Panc1 (cell line): ENCODE measurements at regions not wholly inside any gene's neighbourhood (a gene's known extent, or its start where the extent isn't known, plus 50 kb on each side); places are given as distances from the start of the nearest gene placed in this dataset.

Source experiments
- ATAC-seq: fragments of 200-7000 bp; cut with Tn5 transposase; 2 replicates; pipeline ENCODE4 v1.9.1; 2020; ENCODE audit warnings: mild to moderate bottlenecking, moderate library complexity
- BruUV-seq: library from RNA; stranded (reverse); fragments of 400-500 nt; replicated peaks from 2 replicates; lab custom pipeline; 2021; lab: Mats Ljungman, UMichigan
- CTCF ChIA-PET: fragments of 300-600 bp; sonication (Branson Sonifier 250); formaldehyde crosslinking; loops from one replicate; lab custom pipeline; 2022; ENCODE audit warnings: antibody characterized with exemption; lab: Charles Lee
- POLR2A ChIA-PET: fragments of 300-600 bp; sonication (Branson Sonifier 250); formaldehyde crosslinking; loops from one replicate; lab custom pipeline; 2022; ENCODE audit warnings: antibody characterized with exemption; lab: Charles Lee
- DNase-seq: peaks from one replicate; pipeline ENCODE4 v3.0.0-alpha.2; 2010; ENCODE audit warnings: low read depth, low spot score
- H3K27ac ChIP-seq: 2 replicates; pipeline ENCODE4 v1.5.1; 2011; ENCODE audit warnings: mild to moderate bottlenecking, low read length, inconsistent platforms
- H3K27me3 ChIP-seq: fragments of 200-500 bp; sonication (Bioruptor generic); 2 replicates; pipeline ENCODE4 v1.6.0; 2014; ENCODE audit warnings: low read length, inconsistent platforms; ENCODE audit not compliant: control insufficient read depth, insufficient read depth
- H3K36me3 ChIP-seq: fragments of 200-500 bp; sonication (Bioruptor generic); 2 replicates; pipeline ENCODE4 v1.5.1; 2014; ENCODE audit warnings: inconsistent platforms, mild to moderate bottlenecking, low read length, moderate library complexity; ENCODE audit not compliant: control insufficient read depth, insufficient read depth
- H3K4me1 ChIP-seq: 2 replicates; pipeline ENCODE4 v1.5.1; 2011; ENCODE audit warnings: inconsistent platforms, mild to moderate bottlenecking, low read length, moderate library complexity; ENCODE audit not compliant: control insufficient read depth, insufficient read depth
- H3K4me3 ChIP-seq, 2 experiments: 2 replicates each; pipeline ENCODE4 v1.5.1; 2011 to 2012; ENCODE audit warnings: low read depth in 2 of 2, low read length in 2 of 2, mild to moderate bottlenecking in 2 of 2, inconsistent platforms in 1 of 2, moderate library complexity in 1 of 2
- H3K9me3 ChIP-seq: fragments of 200-500 bp; sonication (Bioruptor generic); 2 replicates; pipeline ENCODE4 v1.5.1; 2014; ENCODE audit warnings: low read depth, mild to moderate bottlenecking, inconsistent platforms, low read length, moderate library complexity; ENCODE audit not compliant: control insufficient read depth, insufficient read depth
- POLR2AphosphoS5 ChIP-seq: IDR thresholded peaks from 2 replicates; pipeline ENCODE4 v1.6.1; 2012; ENCODE audit warnings: mild to moderate bottlenecking, low read depth, low read length, moderate library complexity
- SIN3A ChIP-seq: IDR thresholded peaks from 2 replicates; pipeline ENCODE4 v1.6.1; 2012; ENCODE audit warnings: low read depth, mild to moderate bottlenecking, low read length, moderate library complexity, borderline replicate concordance; ENCODE audit not compliant: insufficient read depth
- TCF7L2 ChIP-seq: IDR thresholded peaks from 2 replicates; pipeline ENCODE4 v1.6.1; 2011; ENCODE audit warnings: mild to moderate bottlenecking, low read depth, low read length, inconsistent platforms
- in situ Hi-C: cut with HindIII; loops from 2 replicates; pipeline ENCODE4 v1.10.0; 2016; ENCODE audit warnings: low sequenced_read_pairs, low pct_unique_long_range_greater_than_20kb
- intact Hi-C: fragments of 100-400 bp; cut with micrococcal nuclease; formaldehyde crosslinking; loops from one replicate; pipeline ENCODE4 v1.10.0; 2022; ENCODE audit not compliant: unreplicated experiment
- TF ChIP-seq, protein P1 (sequence below): fragments of 450-650 bp; IDR thresholded peaks from 2 replicates; pipeline ENCODE4 v1.5.1; 2017; ENCODE audit warnings: mild to moderate bottlenecking
- TF ChIP-seq, protein P2 (sequence below), 2 experiments: IDR thresholded peaks; 2 replicates each; pipeline ENCODE4 v1.6.1; 2011 to 2012; ENCODE audit warnings: low read depth in 2 of 2, control low read depth in 1 of 2, low read length in 1 of 2, mild to moderate bottlenecking in 1 of 2, moderate library complexity in 1 of 2; ENCODE audit not compliant: insufficient read depth in 1 of 2

DNA sequence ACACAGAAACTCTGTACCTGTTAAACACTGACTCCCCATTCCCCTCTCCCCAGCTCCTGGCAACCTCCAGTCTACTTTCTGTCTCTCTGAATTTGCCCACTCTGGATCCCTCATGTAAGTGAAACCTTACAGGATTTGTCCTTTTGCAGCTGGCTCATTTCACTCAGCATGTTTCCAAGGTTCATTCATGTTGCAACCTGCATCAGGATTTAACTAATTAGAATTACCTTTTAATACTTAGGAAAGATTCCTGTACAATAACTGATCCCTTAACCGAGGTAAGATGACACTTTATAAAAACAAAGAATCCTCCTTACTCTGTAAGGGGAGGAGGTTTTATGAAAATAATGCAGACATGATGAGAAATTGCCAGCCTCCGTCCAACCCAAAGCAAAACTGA lies 113.1 kb upstream of the MTHFD1L start:
- H3K27ac ChIP-seq, result no peak overlapping the region
- no peak for TF ChIP-seq TCF7L2
- no peak for TF ChIP-seq SIN3A
- TF ChIP-seq, protein P1, sequence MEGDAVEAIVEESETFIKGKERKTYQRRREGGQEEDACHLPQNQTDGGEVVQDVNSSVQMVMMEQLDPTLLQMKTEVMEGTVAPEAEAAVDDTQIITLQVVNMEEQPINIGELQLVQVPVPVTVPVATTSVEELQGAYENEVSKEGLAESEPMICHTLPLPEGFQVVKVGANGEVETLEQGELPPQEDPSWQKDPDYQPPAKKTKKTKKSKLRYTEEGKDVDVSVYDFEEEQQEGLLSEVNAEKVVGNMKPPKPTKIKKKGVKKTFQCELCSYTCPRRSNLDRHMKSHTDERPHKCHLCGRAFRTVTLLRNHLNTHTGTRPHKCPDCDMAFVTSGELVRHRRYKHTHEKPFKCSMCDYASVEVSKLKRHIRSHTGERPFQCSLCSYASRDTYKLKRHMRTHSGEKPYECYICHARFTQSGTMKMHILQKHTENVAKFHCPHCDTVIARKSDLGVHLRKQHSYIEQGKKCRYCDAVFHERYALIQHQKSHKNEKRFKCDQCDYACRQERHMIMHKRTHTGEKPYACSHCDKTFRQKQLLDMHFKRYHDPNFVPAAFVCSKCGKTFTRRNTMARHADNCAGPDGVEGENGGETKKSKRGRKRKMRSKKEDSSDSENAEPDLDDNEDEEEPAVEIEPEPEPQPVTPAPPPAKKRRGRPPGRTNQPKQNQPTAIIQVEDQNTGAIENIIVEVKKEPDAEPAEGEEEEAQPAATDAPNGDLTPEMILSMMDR, result no peak
- TF ChIP-seq POLR2AphosphoS5, result no peak
- TF ChIP-seq, protein P2, sequence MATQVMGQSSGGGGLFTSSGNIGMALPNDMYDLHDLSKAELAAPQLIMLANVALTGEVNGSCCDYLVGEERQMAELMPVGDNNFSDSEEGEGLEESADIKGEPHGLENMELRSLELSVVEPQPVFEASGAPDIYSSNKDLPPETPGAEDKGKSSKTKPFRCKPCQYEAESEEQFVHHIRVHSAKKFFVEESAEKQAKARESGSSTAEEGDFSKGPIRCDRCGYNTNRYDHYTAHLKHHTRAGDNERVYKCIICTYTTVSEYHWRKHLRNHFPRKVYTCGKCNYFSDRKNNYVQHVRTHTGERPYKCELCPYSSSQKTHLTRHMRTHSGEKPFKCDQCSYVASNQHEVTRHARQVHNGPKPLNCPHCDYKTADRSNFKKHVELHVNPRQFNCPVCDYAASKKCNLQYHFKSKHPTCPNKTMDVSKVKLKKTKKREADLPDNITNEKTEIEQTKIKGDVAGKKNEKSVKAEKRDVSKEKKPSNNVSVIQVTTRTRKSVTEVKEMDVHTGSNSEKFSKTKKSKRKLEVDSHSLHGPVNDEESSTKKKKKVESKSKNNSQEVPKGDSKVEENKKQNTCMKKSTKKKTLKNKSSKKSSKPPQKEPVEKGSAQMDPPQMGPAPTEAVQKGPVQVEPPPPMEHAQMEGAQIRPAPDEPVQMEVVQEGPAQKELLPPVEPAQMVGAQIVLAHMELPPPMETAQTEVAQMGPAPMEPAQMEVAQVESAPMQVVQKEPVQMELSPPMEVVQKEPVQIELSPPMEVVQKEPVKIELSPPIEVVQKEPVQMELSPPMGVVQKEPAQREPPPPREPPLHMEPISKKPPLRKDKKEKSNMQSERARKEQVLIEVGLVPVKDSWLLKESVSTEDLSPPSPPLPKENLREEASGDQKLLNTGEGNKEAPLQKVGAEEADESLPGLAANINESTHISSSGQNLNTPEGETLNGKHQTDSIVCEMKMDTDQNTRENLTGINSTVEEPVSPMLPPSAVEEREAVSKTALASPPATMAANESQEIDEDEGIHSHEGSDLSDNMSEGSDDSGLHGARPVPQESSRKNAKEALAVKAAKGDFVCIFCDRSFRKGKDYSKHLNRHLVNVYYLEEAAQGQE (IDR thresholded peaks at IDR 0.05; ENCODE audit: insufficient read depth in 1 of 2, low read depth in 2 of 2, low read length in 1 of 2), result no peak
- no peak overlapping the region for H3K4me3 ChIP-seq
- ATAC-seq, result no peak
- in situ Hi-C loops (no loop called here), intact Hi-C loops (no loop called here)
- POLR2A ChIA-PET, result no interaction called here
- no peaks in the 10 kb centered on the region for H3K27me3 ChIP-seq
- no peaks in the 10 kb centered on the region for H3K9me3 ChIP-seq
- no TSS peak for BruUV-seq
- CTCF ChIA-PET, result no interaction called here
- no peaks in the 10 kb centered on the region for H3K36me3 ChIP-seq
- peaks cover 3% of the 10 kb centered on the region; the same call in 1 of the 2 replicates for H3K4me1 ChIP-seq
- no peak for DNase-seq

DNA sequence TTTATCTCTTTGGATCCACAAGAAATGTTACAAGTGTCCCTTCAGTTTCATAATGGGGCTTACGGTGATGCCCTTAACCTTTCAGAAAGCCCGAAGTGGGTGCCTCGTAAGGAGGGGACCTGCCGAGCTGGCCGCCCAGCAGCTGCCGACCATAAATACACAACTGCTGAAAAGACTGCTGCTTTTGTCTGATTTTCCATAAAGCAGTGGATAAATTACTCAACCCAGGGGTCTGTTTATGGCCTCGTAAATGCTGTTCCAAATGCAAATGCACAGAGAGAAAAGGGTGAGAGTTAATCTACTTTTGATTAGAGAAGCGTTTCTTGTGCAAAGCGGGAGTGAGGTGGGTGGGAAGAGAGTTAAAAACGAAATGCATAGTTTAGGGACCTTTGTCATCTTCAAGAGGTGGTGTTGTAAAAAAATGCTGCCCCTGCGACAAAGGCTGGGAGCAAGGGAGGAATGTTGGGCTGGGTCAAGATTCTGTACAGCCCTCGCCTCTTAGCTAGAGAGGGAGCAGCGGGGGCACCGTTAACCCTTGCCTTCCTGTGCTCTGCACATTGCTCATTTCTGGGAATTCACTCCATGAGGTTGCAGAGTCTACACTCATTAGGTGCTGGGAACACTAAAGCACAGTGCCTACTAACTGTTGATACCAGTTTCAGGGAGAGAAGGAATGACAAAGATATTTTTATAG lies 112.0 kb upstream of the MTHFD1L start:
- ChIA-PET CTCF (no interaction called here), POLR2A (no interaction called here)
- Histone ChIP-seq H3K27me3 (no peaks in the 10 kb centered on the region), H3K4me1 (peaks cover 3% of the 10 kb centered on the region; the same call in 1 of the 2 replicates), H3K36me3 (no peaks in the 10 kb centered on the region), H3K4me3 (no peak overlapping the region), H3K27ac (no peak overlapping the region), H3K9me3 (no peaks in the 10 kb centered on the region)
- in situ Hi-C loops, result no loop called here
- intact Hi-C loops, result no loop called here
- TF ChIP-seq, protein P2 (IDR thresholded peaks at IDR 0.05; ENCODE audit: insufficient read depth in 1 of 2, low read depth in 2 of 2, low read length in 1 of 2), result no peak
- TF ChIP-seq, protein P1, result no peak
- TF ChIP-seq POLR2AphosphoS5 (no peak), TCF7L2 (no peak), SIN3A (no peak)
- ATAC-seq (no peak), DNase-seq (no peak)
- BruUV-seq, result no TSS peak
